ENCODE measurements at regions not wholly inside any gene's neighbourhood (a gene's known extent, or its start where the extent isn't known, plus 50 kb on each side); places are given as distances from the start of the nearest gene placed in this dataset.

DNA sequence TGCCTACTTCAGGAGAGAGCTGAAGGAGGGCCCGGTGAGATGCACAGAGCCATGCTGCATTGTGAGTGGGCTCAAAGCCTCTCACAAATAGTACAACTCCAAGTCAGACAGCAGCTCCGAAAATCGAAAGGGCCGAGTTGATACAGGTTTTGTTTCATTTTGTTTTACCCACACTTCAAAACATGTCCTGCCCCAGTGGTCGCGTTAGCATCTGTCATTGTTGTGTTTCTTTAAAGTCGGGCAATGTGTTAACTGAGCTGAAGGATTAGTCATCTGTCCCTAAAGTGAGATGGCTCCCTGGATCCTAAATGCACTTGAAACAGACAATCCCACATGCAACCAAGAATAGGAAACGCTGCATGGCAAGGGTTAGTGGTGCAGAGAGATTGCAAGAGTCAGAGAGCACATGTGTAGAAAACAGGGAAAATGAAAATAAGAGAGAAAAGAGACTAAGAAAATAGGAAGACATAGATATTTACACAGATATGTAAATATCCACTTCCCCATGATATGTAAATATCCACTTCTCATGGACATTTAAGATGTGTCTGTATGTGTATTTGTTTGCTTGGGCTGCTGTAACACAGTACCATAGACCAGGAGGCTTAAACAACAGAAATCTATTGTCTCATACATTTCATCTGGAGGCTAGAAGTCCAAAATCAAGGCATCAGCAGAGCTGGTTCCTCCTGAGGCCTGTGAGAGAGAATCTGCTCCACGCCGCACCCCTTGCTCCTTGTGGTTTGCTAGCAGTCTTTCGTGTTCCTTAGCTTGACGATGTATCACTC, 131.4 kb upstream of the RAB4A start:
- TF ChIP-seq, protein P1, sequence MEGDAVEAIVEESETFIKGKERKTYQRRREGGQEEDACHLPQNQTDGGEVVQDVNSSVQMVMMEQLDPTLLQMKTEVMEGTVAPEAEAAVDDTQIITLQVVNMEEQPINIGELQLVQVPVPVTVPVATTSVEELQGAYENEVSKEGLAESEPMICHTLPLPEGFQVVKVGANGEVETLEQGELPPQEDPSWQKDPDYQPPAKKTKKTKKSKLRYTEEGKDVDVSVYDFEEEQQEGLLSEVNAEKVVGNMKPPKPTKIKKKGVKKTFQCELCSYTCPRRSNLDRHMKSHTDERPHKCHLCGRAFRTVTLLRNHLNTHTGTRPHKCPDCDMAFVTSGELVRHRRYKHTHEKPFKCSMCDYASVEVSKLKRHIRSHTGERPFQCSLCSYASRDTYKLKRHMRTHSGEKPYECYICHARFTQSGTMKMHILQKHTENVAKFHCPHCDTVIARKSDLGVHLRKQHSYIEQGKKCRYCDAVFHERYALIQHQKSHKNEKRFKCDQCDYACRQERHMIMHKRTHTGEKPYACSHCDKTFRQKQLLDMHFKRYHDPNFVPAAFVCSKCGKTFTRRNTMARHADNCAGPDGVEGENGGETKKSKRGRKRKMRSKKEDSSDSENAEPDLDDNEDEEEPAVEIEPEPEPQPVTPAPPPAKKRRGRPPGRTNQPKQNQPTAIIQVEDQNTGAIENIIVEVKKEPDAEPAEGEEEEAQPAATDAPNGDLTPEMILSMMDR (IDR thresholded peaks at IDR 0.05) = no peak
- TF ChIP-seq POLR2A (IDR thresholded peaks at IDR 0.05) = no peak
